ENCODE measurements at regions not wholly inside any gene's neighbourhood (a gene's known extent, or its start where the extent isn't known, plus 50 kb on each side); places are given as distances from the start of the nearest gene placed in this dataset.

- Mint-ChIP-seq H3K9me3 (no peaks in the 10 kb centered on the region), H3K36me3 (ENCODE audit: low read depth) (no peaks in the 10 kb centered on the region), H3K4me1 (peaks cover 49% of the 10 kb centered on the region), H3K27me3 (ENCODE audit: low read depth) (no peaks in the 10 kb centered on the region), H3K27ac (peak overlapping the region in 2 of 3 experiments; percentile 2 to 19), H3K4me3 (no peak overlapping the region)
- TF ChIP-seq CTCF (IDR thresholded peaks at IDR 0.05; ENCODE audit: unreplicated experiment in 3 of 3) = no peak
These were observed 141.1 kb downstream of the IRS1 start for GRCh38 chr2:226658555-226658954.

- no peak for TF ChIP-seq CTCF (IDR thresholded peaks at IDR 0.05; ENCODE audit: unreplicated experiment in 3 of 3)
- Mint-ChIP-seq H3K9me3 (no peaks in the 10 kb centered on the region), H3K36me3 (ENCODE audit: low read depth) (no peaks in the 10 kb centered on the region), H3K27me3 (ENCODE audit: low read depth) (no peaks in the 10 kb centered on the region), H3K27ac (peak overlapping the region in 1 of 3 experiments; percentile 26), H3K4me3 (no peak overlapping the region), H3K4me1 (peaks cover 49% of the 10 kb centered on the region)
These were observed 142.1 kb downstream of the IRS1 start for GRCh38 chr2:226657340-226658053.

GRCh38 chr2:226656367-226656766 lies 143.3 kb downstream of the IRS1 start:
- Mint-ChIP-seq H3K36me3 (ENCODE audit: low read depth) (no peaks in the 10 kb centered on the region), H3K4me1 (peaks cover 49% of the 10 kb centered on the region), H3K27ac (peak overlapping the region; percentile 63 to 76 (median 71)), H3K27me3 (ENCODE audit: low read depth) (no peaks in the 10 kb centered on the region), H3K4me3 (no peak overlapping the region), H3K9me3 (no peaks in the 10 kb centered on the region)
- TF ChIP-seq CTCF (IDR thresholded peaks at IDR 0.05; ENCODE audit: unreplicated experiment in 3 of 3) = no peak

- no peaks in the 10 kb centered on the region for H3K27me3 Mint-ChIP-seq (ENCODE audit: low read depth)
- no peak for TF ChIP-seq CTCF (IDR thresholded peaks at IDR 0.05; ENCODE audit: unreplicated experiment in 3 of 3)
- H3K9me3 Mint-ChIP-seq = no peaks in the 10 kb centered on the region
- no peaks in the 10 kb centered on the region for H3K36me3 Mint-ChIP-seq (ENCODE audit: low read depth)
- no peak overlapping the region for H3K4me3 Mint-ChIP-seq
- H3K27ac Mint-ChIP-seq = peak overlapping the region in 2 of 3 experiments; percentile 63 to 76
- peaks cover 48% of the 10 kb centered on the region for H3K4me1 Mint-ChIP-seq
These were observed 143.7 kb downstream of the IRS1 start for GRCh38 chr2:226655871-226656270.

GRCh38 chr2:226652983-226653765 lies 146.4 kb downstream of the IRS1 start:
- Mint-ChIP-seq H3K36me3 (ENCODE audit: low read depth) (peaks cover 10% of the 10 kb centered on the region), H3K9me3 (peaks cover 12% of the 10 kb centered on the region), H3K27ac (peak overlapping the region; percentile 10 to 72 (median 66)), H3K4me3 (no peak overlapping the region), H3K27me3 (ENCODE audit: low read depth) (peaks cover 3% of the 10 kb centered on the region), H3K4me1 (peaks cover 40% of the 10 kb centered on the region)
- no peak for TF ChIP-seq CTCF (IDR thresholded peaks at IDR 0.05; ENCODE audit: unreplicated experiment in 3 of 3)

All from nephron (organoid).